ENCODE measurements at regions not wholly inside any gene's neighbourhood (a gene's known extent, or its start where the extent isn't known, plus 50 kb on each side); places are given as distances from the start of the nearest gene placed in this dataset.

- no peaks in the 10 kb centered on the region for H3K9me3 ChIP-seq
- no peak for TF ChIP-seq POLR2AphosphoS5 (IDR thresholded peaks at IDR 0.05)
- TF ChIP-seq, protein P1, sequence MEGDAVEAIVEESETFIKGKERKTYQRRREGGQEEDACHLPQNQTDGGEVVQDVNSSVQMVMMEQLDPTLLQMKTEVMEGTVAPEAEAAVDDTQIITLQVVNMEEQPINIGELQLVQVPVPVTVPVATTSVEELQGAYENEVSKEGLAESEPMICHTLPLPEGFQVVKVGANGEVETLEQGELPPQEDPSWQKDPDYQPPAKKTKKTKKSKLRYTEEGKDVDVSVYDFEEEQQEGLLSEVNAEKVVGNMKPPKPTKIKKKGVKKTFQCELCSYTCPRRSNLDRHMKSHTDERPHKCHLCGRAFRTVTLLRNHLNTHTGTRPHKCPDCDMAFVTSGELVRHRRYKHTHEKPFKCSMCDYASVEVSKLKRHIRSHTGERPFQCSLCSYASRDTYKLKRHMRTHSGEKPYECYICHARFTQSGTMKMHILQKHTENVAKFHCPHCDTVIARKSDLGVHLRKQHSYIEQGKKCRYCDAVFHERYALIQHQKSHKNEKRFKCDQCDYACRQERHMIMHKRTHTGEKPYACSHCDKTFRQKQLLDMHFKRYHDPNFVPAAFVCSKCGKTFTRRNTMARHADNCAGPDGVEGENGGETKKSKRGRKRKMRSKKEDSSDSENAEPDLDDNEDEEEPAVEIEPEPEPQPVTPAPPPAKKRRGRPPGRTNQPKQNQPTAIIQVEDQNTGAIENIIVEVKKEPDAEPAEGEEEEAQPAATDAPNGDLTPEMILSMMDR (IDR thresholded peaks at IDR 0.05) = no peak
- no peak for TF ChIP-seq POLR2A (IDR thresholded peaks at IDR 0.05)
- H3K27me3 ChIP-seq (replicated peaks; ENCODE audit: insufficient read depth) = no peaks in the 10 kb centered on the region
- H3K4me3 ChIP-seq = no peak overlapping the region
- H3K27ac ChIP-seq = no peak overlapping the region
- no peaks in the 10 kb centered on the region for H3K36me3 ChIP-seq
- DNase-seq (ENCODE audit: low spot score) = no peak
- H3K4me1 ChIP-seq (replicated peaks) = no peaks in the 10 kb centered on the region
- intact Hi-C loops (cut with DNase I) = no loop called here
These were observed 567.9 kb downstream of the CDH9 start for GRCh38 chr5:26470439-26470838.

DNA sequence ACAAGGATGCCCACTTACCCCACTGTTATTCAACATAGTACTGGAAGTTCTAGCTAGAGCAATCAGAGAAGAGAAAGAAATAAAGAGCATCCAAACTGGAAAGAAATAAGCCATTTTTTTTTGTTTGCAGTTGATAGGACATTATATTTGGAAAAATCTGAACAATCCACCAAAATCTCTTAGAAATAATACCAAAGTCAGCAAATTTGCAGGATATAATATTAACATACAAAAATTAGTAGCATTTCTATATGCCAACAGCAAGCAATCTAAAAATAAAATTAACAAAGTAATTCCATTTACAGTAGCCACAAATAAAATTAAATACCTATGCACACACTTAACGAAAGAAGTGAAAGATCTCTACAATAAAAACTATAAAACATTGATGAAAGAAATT, 599.3 kb downstream of the CDH9 start:
- Histone ChIP-seq H3K4me3 (no peak overlapping the region), H3K27me3 (replicated peaks; ENCODE audit: insufficient read depth) (no peaks in the 10 kb centered on the region), H3K27ac (no peak overlapping the region), H3K4me1 (replicated peaks) (no peaks in the 10 kb centered on the region), H3K9me3 (no peaks in the 10 kb centered on the region), H3K36me3 (no peaks in the 10 kb centered on the region)
- TF ChIP-seq POLR2A (IDR thresholded peaks at IDR 0.05) = no peak
- TF ChIP-seq, protein P1 (IDR thresholded peaks at IDR 0.05) = no peak
- intact Hi-C loops (cut with DNase I) = no loop called here
- no peak for DNase-seq (ENCODE audit: low spot score)
- 63% methylated on average over 1 of the region's 1 CpG for WGBS

GRCh38 chr5:26434688-26435087, 603.7 kb downstream of the CDH9 start:
- no peak overlapping the region for H3K4me3 ChIP-seq
- H3K27me3 ChIP-seq (replicated peaks; ENCODE audit: insufficient read depth) = no peaks in the 10 kb centered on the region
- intact Hi-C loops (cut with DNase I) = no loop called here
- no peaks in the 10 kb centered on the region for H3K9me3 ChIP-seq
- 88% methylated on average over 3 of the region's 3 CpGs for WGBS
- no peak overlapping the region for H3K27ac ChIP-seq
- H3K4me1 ChIP-seq (replicated peaks) = no peaks in the 10 kb centered on the region
- TF ChIP-seq, protein P1 (IDR thresholded peaks at IDR 0.05) = no peak
- TF ChIP-seq POLR2AphosphoS5 (IDR thresholded peaks at IDR 0.05) (no peak), POLR2A (IDR thresholded peaks at IDR 0.05) (no peak)
- no peaks in the 10 kb centered on the region for H3K36me3 ChIP-seq
- no peak for DNase-seq (ENCODE audit: low spot score)

- intact Hi-C loops (cut with DNase I) = no loop called here
- Histone ChIP-seq H3K27ac (no peak overlapping the region), H3K4me3 (no peak overlapping the region), H3K4me1 (replicated peaks) (no peaks in the 10 kb centered on the region), H3K36me3 (no peaks in the 10 kb centered on the region), H3K9me3 (no peaks in the 10 kb centered on the region), H3K27me3 (replicated peaks; ENCODE audit: insufficient read depth) (no peaks in the 10 kb centered on the region)
- TF ChIP-seq POLR2A (IDR thresholded peaks at IDR 0.05) = no peak
- TF ChIP-seq POLR2AphosphoS5 (IDR thresholded peaks at IDR 0.05) = no peak
- TF ChIP-seq, protein P1 (IDR thresholded peaks at IDR 0.05) = no peak
- no peak for DNase-seq (ENCODE audit: low spot score)
These were observed 606.0 kb downstream of the CDH9 start for GRCh38 chr5:26432386-26432785.

DNA sequence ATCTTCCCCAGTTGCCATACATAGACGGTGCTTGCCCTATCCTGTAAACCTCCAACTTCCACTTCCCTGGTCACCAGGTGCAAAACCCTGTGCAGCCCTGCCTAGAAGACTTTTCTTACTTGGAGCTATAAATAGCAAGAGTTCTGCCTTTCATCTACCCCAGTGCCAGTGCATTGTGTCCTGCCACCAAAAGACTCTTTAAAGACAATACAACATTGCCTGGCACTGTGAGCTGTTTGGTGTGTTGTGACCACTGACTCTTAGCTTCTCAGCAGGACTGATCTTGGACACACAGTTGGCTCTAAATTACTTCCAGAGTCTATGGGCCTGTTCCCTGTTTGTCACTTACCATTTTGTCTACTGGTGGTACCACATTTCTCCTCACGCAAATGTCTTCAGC, 608.1 kb downstream of the CDH9 start:
- TF ChIP-seq POLR2AphosphoS5 (IDR thresholded peaks at IDR 0.05) (no peak), POLR2A (IDR thresholded peaks at IDR 0.05) (no peak)
- TF ChIP-seq, protein P1 (IDR thresholded peaks at IDR 0.05) = no peak
- 96% methylated on average over 2 of the region's 2 CpGs for WGBS
- Histone ChIP-seq H3K4me1 (replicated peaks) (no peaks in the 10 kb centered on the region), H3K36me3 (no peaks in the 10 kb centered on the region), H3K27ac (no peak overlapping the region), H3K27me3 (replicated peaks; ENCODE audit: insufficient read depth) (no peaks in the 10 kb centered on the region), H3K4me3 (no peak overlapping the region), H3K9me3 (no peaks in the 10 kb centered on the region)
- no peak for DNase-seq (ENCODE audit: low spot score)
- intact Hi-C loops (cut with DNase I) = no loop called here

All from prostate gland (tissue), 2 donors.